NCI-H2227 treated with DMSO at 0.1 percent for 48 hours (cell line): ENCODE measurements at regions not wholly inside any gene's neighbourhood (a gene's known extent, or its start where the extent isn't known, plus 50 kb on each side); places are given as distances from the start of the nearest gene placed in this dataset.
"Not testable (repeated sequence)": the region's sequence is repeated elsewhere in the genome, so short reads cannot be mapped to it uniquely, and the experiment has no call there.

Experiments used
- DNase-seq: peaks from one replicate; lab custom pipeline; 2025; lab: John Stamatoyannopoulos, UW

DNA sequence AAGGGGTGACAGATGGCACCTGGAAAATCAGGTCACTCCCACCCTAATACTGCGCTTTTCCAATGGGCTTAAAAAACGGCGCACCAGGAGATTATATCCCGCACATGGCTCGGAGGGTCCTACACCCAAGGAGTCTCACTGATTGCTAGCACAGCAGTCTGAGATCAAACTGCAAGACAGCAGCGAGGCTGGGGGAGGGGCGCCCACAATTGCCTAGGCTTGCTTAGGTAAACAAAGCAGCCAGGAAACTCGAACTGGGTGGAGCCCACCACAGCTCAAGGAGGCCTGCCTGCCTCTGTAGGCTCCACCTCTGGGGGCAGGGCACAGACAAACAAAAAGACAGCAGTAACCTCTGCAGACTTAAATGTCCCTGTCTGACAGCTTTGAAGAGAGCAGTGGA lies 205.7 kb upstream of the HTR1E start:
- not testable (repeated sequence) for DNase-seq

DNA sequence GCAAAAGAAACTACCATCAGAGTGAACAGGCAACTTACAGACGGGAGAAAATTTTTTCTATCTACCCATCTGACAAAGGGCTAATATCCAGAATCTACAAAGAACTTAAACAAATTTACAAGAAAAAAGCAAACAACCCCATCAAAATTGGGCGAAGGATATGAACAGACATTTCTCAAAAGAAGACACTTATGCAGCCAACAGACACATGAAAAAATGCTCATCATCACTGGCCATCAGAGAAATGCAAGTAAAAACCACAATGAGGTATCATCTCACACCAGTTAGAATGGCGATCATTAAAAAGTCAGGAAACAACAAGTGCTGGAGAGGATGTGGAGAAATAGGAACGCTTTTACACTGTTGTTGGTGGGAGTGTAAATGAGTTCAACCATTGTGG lies 206.6 kb upstream of the HTR1E start:
- DNase-seq, result not testable (repeated sequence)

DNA sequence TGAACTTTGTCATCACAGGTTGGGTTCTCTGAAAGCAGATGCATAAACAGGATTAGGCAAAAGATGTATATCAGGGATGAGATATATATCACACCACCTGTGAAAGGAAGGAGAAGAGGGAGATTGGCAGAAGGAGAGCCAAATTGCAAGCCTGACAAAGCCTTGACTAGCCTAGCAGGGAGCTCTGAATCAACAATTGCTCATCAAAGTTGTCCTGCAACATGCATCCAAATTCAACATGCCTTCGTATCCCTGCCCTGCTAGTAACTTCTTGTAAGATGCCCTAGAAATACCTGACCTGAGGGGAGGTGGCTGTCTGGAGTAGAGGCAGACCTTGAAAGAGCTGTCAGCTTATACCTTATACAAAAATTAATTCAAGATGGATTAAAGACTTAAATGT lies 207.1 kb upstream of the HTR1E start:
- DNase-seq, result no peak

DNA sequence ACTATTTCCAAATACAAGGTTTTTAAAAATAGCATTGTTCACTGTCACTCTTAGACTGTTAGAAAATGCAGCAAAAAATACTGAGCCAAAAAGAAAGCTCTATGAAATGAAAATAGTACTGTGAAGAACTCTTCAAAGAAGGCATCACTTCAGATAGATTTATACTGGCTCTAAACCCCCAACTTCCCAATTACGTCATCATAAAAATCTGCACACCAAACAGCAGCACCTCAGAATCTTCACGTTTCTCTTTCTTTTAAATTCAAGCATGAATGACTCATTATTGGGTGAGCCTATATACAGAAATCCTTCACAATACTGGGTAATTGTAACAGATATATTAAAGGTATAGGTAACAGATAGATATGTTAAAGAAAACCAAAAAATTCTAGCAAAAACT lies 208.4 kb upstream of the HTR1E start:
- DNase-seq, result no peak

DNA sequence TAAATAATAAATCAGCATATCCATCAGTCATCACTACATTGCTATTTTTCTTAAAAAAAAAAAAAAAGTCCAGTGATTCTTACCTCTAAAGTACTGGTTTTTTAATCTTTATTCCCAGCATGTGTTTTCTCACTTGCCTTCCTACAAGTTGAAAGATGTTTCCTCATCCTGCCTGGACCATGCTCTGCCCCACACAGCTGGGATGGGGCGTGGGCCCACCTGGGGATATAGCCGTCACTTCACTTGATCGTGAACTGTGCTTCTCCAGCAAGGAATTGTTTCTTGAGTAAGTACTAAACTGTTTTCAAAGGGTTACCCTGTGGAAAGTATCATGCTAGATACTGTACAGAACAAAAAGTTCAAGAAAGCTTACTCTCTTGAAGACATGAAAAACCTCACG lies 212.6 kb upstream of the HTR1E start:
- DNase-seq, result no peak

DNA sequence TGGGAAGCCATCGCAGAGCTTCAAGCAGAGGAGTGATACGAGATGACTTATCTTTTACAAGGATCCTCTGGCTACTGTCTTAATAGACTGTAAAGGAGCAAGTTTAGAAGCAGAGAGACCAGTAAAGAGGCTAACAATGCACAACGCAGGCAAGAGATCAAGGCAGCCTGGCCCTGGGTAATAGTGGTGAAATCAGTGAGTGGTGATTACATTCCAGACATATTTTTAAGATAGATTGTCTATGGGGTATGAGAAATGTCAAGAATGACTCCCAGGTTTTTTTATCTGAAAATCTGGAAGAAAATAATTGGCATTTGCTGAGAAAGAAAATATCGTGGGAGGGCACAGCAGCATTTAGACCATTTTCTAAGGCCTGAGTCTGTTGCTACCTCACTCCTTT lies 213.6 kb upstream of the HTR1E start:
- no peak for DNase-seq

DNA sequence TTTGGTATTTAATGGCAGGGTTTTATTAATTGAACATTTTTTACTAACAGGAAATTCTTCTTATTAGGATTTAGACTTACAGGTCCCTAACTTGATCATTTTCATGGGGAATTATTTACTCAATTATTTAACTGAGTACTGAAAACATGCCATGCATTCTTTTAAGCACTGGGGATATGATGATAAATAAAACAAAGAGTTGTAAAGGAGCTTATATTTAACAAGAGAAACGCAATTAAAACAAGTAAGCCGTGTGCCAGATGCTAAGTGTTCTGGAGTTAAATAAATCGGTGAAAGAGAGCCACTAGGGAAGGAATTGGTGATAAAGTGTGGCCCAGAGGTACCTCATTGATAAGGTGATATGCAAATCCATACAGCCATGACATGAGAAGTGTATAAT lies 214.2 kb upstream of the HTR1E start:
- no peak for DNase-seq

DNA sequence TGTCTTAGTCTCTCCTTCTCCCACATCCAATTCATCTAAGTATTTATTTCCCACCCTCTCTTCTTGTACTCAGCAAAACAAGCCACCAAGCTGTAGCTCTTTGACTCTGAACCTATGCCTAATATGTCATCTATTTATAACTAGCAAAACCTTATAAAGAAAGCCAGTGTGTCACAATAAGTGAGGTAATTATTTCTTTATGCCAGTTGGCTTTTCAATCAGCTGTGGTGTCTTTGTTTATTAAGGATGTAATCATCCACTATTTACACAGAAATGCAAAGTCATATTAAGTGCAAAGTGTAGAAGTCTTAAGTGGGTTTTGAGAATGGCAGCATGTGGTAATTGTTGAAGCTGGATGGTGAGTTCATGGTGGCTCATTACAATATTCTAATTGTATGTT lies 215.2 kb upstream of the HTR1E start:
- no peak for DNase-seq

DNA sequence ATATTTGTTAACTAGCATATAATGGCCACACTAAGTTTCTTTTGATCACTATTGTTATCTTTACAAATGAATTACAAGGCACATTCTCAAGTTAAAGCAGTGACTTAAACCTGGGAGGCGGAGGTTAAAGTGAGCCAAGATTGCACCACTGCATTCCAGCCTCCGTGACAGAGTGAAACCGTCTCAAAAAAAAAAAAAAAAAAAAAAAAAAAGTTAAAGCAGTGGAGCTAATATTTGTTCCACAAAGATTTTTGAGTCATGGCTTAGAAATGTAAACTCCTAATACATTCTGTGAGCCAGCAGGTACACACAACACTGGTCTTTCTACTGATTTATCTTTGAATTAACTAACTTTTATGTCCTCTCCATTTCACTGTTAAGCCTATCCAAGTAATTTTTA lies 221.7 kb upstream of the HTR1E start:
- DNase-seq, result no peak

DNA sequence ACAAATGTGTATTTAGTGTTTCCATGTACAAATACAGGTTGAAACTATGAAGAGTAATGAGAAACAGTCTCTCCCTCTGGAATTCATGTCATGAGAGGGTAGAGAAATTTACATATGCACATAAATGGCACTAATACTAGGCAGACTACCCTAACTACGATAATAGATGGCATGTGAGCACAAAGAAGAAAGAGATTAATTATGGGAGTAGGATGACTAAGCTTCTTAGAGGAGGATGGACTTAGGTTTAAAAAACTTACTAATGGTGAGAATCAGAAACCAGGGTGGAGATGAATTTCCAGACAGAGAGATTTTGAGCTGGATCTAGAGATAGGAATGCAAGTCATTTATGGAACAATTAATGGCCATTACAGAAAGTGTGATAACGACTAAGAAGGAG lies 225.3 kb upstream of the HTR1E start:
- no peak for DNase-seq

DNA sequence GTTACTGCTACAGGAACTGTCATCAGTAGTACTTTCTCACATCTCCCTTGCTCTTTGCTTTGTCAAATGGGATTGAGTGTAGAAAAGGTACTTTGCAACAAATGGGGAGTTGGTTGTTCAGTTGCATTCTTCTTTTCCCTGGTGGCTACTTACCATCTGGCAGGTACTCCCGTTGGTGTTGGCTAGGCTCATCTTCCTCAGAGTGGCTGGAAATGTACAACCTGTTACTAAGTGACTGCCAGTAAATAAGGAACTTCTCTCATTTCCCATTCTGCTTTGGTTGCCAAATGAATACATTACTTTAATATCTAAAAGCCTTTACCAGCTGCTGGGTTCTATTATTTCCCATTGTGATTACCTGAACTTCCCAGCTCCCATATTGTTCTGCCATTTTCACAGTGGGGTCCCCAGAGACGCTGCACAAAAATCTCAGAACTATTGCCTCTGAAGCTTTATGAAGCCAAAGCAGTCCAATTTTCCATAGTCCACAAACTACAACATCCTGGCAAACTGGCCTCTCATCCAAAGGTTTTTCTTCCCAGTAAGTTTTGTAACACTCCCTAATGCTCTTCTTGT lies 229.7 kb upstream of the HTR1E start:
- DNase-seq, result no peak

DNA sequence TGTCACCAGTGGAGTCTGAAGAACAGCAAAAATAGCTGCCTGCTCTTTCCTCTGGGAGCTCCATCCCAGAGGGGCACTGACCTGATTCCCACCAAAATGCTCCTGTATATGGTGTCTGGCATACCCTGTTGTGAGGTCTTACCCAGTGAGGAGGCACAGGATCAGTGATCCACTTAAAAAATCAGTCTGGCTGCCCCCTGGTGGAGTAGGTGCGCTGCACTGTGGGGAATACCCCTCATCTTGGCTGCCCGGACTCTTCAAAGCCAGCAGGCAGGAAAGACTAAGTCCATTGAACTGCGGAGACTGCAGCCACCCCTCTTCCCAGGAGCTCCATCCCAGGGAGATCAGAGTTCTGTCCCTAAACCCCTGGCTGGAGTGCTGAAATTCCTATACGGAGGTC lies 230.9 kb upstream of the HTR1E start:
- DNase-seq, result no peak

DNA sequence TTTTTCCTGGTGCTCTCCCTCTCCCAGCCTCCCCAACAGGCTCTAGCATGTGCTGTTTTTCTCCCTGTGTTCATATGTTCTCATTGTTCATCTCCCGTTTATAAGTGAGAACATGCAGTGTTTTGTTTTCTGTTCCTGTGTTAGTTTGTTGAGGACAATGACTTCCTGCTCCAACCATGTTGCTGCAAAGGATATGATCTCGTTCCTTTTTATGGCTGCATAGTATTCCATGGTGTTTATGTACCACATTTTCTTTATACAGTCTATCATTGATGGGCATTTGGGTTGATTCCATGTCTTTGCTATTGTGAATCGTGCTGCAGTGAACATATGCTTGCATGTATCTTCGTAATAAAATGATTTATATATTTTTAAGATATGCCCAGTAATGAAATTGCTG lies 236.1 kb upstream of the HTR1E start:
- not testable (repeated sequence) for DNase-seq

DNA sequence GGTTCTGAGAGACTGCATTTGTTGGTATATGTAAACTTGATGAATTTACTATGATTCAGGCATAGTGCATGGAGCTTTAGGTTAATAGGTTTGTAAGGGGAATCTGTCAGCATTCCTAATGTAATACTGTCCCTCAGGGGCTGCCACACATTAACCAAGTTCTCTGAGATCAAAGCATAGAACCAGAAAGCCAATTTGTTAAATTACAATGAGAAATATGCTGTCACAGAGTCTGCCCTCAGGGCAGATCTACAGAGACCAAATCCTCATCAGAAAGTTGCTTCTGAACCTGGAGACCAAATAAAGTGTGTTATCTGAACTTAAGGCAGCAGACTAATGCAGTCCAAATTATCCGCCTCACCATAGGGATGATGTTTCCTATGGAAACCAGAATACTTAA lies 250.8 kb upstream of the HTR1E start:
- DNase-seq, result no peak

DNA sequence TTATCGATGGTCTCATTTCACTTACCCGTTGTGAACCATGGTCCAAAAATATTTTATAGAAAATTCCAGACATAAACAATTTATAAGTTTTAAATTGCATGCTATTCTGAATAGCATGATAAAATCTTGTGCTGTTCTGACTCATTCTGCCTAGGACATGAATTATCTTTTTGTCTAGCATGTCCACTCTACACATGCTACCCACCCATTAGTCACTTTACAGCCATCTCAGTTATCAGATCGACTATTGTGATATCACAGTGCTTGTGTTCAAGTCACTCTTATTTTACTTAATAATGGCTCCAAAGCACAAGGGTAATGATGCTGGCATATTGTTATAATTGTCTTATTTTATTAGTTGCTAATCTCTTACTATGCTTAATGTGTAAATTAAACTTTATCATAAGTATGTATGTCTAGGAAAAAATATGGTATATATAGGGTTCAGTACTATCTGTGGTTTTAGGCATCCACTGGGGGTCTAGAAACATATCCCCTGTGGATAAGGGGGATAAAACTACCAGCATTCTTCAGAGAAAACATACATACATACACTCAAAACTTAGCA lies 252.0 kb upstream of the HTR1E start:
- DNase-seq, result no peak

DNA sequence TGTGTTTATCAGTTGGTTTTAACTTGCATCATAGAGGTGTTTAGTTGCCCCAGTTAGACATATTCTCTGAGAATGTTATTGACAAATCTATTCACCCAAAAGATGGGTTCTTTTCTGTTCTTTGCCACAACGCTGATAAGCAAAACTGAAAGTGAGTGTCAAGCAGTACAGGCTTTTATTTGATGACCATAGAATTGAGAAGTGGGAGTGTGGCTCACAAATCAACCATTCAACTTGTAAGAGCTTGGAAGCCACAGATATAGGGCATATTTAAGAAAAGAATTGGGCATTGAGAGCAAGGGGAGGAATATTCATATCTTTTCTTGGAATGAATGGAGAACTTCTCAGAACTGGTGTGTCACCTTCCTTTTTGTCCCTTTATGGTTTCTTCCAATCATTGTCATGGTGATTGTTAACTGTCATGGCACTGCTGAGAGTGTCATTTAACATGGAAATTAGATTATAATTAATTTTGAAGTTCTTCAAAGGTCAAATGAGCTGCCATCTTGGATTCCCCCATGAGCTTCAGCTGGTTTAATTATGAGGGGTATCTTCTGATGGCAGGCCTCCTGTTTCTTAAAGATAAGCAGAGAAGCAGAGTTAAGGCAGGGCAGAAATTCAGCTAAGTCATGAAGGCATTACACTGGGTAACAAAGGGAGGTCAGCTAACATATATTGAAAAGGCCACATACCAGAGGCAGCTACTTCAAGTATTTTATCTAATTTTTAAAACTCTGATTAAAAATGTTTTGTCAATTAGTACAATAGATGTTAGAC lies 254.0 kb upstream of the HTR1E start:
- DNase-seq, result no peak

DNA sequence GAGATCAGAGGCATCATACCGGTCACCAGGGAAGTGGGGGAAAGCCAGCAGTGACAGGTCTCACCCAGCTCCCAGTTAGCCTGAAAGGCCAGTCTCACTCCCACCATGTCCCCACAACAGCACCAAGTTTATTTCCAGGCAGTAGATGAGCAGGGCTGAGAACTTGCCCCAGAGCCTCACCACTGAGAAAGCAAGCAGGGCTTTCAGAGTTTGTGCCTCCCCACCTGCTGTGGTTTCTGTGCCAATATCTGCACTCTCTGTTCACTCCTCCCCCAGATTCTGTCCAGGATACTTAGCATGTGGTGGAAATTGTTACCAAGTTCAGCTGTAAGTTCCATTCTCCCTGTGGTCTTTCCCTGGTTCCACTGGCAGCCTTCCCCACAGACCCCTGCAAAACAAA lies 255.0 kb upstream of the HTR1E start:
- DNase-seq, result no peak

DNA sequence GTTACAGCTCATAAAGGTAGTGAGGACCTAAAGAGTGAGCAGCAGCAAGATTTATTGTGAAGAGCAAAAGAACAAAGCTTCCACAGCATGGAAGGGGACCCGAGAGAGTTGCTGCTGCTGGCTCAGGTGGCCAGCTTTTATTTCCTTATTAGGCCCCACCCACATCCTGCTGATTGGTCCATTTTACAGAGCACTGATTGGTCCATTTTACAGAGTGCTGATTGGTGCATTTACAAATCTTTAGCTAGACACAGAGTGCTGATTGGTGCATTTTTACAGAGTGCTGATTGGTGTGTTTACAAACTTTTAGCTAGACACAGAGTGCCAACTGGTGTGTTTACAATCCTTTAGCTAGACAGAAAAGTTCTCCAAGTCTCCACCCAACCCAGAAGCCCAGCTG lies 256.2 kb upstream of the HTR1E start:
- DNase-seq, result not testable (repeated sequence)

DNA sequence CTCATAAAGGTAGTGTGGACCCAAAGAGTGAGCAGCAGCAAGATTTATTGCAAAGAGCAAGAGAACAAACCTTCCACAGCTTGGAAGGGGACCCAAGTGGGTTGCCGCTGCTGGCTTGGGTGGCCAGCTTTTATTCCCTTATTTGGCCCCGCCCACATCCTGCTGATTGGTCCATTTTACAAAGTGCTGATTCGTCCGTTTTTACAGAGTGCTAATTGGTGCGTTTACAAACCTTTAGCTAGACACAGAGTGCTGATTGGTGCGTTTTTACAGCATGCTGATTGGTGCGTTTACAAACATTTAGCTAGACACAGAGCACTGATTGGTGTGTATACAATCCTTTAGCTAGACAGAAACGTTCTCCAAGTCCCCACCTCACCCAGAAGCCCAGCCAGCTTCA lies 265.2 kb upstream of the HTR1E start:
- DNase-seq, result not testable (repeated sequence)

DNA sequence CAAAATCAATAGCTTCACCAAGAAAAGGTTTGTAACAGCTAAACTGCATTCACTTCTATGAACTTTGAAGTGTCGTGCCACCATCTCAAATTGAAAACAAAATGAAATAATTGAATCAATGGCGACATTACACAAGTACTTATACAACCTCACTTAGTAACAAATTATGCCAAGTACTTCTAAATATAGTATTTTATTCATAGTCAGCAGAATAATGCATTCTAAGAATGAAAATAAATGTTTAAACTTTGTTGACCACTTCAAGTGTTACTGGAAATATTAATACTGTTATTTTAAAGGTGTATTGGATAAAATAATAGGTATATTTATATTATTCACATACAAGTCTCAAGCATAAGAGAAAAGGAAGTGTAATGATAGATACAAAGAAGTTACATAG lies 280.1 kb upstream of the HTR1E start:
- no peak for DNase-seq

DNA sequence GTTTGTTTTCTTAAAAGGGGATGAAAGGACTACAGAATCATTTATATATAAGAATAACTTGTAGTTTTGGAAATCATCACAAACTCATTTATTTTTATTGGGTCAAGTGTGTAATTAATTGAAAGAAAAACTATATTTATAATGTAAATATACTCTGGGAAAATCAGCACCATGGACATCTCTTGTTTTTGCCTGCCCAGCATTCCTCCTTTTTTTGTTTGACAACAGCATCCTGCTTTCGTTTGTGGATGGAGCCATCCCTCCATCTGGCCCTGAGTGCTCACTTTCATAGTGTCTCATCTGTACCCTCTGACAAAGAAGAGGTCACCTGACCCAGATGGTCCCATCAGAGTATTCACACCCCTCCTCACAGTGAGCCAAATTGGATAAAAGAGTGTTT lies 308.2 kb upstream of the HTR1E start:
- no peak for DNase-seq

DNA sequence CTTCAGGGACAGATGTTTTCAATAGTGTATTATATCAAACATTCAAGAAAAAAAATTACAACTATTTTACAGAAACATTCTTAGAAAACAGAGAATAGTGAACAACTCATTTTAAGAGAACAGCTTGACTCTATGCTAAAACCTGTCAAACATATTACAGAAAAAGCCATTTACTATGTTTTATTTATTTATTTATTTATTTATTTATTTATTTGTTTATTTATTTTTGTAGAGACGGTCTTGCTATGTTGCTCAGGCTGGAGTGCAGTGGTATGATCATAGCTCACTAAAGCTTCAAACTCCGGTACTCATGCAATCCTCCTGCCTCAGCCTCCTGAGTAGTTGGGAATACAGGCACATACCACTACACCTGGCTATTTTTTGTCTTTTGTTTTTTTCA lies 317.9 kb upstream of the HTR1E start:
- DNase-seq, result no peak

DNA sequence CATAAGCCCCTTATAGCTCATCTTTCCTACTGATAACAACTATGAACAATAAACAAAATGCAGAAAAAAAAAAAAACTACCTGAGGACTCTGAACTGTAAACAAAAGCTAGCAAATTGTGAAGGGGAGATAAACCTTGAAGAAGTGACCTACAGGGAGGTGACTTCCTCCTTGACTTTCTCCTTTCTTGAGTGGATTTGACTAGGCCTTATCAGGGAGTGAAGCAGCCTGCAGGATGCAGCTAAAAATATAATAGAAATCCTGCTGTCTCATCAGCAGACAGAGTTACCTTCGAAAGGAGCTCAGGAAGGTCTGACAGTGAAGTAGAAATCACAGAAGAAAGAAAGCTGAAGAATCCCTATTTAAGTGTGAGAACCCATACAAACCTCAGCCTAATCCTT lies 322.0 kb upstream of the HTR1E start:
- DNase-seq, result no peak
